ENCODE measurements at regions not wholly inside any gene's neighbourhood (a gene's known extent, or its start where the extent isn't known, plus 50 kb on each side); places are given as distances from the start of the nearest gene placed in this dataset.

- no peak for TF ChIP-seq CTCF (IDR thresholded peaks at IDR 0.05)
- TF ChIP-seq POLR2A (IDR thresholded peaks at IDR 0.05): no peak
These were observed 415.7 kb downstream of the PPP1R2C start for GRCh38 chrX:42362219-42362618.
